Liver (tissue), 8 donors: ENCODE measurements at regions not wholly inside any gene's neighbourhood (a gene's known extent, or its start where the extent isn't known, plus 50 kb on each side); places are given as distances from the start of the nearest gene placed in this dataset.

Experiments
- DNase-seq: peaks from one replicate; pipeline ENCODE4 v3.0.0-alpha.2; 2017; ENCODE audit warnings: low spot score
- H3K27ac ChIP-seq, 2 donors: one replicate each; pipeline ENCODE4 v1.7.0; 2013; ENCODE audit warnings: inconsistent platforms in 2 of 2, low read length in 2 of 2, control low read depth in 1 of 2, low read depth in 1 of 2, mild to moderate bottlenecking in 1 of 2
- H3K27me3 ChIP-seq, 4 donors: one replicate each; pipeline versions ENCODE4 v1.6.1 to v1.7.0; 2013; ENCODE audit warnings: low read length in 3 of 4, inconsistent platforms in 1 of 4, mild to moderate bottlenecking in 1 of 4, moderate library complexity in 1 of 4; ENCODE audit not compliant: control insufficient read depth in 4 of 4, insufficient read depth in 4 of 4
- H3K36me3 ChIP-seq, 4 donors: one replicate each; pipeline versions ENCODE4 v1.6.1 to v1.7.0; 2013; ENCODE audit warnings: low read length in 3 of 4, mild to moderate bottlenecking in 3 of 4, low read depth in 1 of 4, moderate library complexity in 1 of 4; ENCODE audit not compliant: control insufficient read depth in 4 of 4, insufficient read depth in 3 of 4
- H3K4me1 ChIP-seq, 4 donors: one replicate each; pipeline versions ENCODE4 v1.6.1 to v1.7.0; 2013; ENCODE audit warnings: low read length in 3 of 4, mild to moderate bottlenecking in 3 of 4, moderate library complexity in 1 of 4; ENCODE audit not compliant: control insufficient read depth in 4 of 4, insufficient read depth in 4 of 4
- H3K4me3 ChIP-seq, 3 donors: one replicate each; pipeline versions ENCODE4 v1.6.1 to v1.7.0; 2013; ENCODE audit warnings: low read length in 3 of 3, control low read depth in 1 of 3, low read depth in 1 of 3, mild to moderate bottlenecking in 1 of 3
- H3K9ac ChIP-seq, 2 donors: one replicate each; pipeline ENCODE4 v1.7.0; 2013; ENCODE audit warnings: low read length in 2 of 2, mild to moderate bottlenecking in 2 of 2, moderate library complexity in 2 of 2, control low read depth in 1 of 2, low read depth in 1 of 2
- H3K9me3 ChIP-seq, 4 donors: one replicate each; pipeline versions ENCODE4 v1.6.1 to v1.7.0; 2013; ENCODE audit warnings: low read length in 3 of 4; ENCODE audit not compliant: control insufficient read depth in 4 of 4
- CTCF ChIP-seq: fragments of 150-350 bp; IDR thresholded peaks from 2 replicates; pipeline ENCODE4 v1.5.1; 2017; ENCODE audit warnings: improper control_type of control experiment, low read depth, low read length; ENCODE audit not compliant: missing input control
- FOXA1 ChIP-seq: IDR thresholded peaks from 2 replicates; pipeline ENCODE4 v1.6.1; 2016; ENCODE audit warnings: antibody characterized with exemption
- FOXA2 ChIP-seq: IDR thresholded peaks from 2 replicates; pipeline ENCODE4 v1.6.1; 2016; ENCODE audit warnings: antibody characterized with exemption
- GABPA ChIP-seq, 2 donors: IDR thresholded peaks in 1 of 2; conservative IDR thresholded peaks in 1 of 2; 2 replicates each; pipeline ENCODE4 v1.6.1; 2016; ENCODE audit warnings: antibody characterized with exemption in 2 of 2, mild to moderate bottlenecking in 1 of 2, moderate library complexity in 1 of 2
- HNF4A ChIP-seq, 2 donors: conservative IDR thresholded peaks; 2 replicates each; pipeline ENCODE4 v1.6.1; 2016; ENCODE audit warnings: antibody characterized with exemption in 2 of 2, mild to moderate bottlenecking in 2 of 2
- HNF4G ChIP-seq: IDR thresholded peaks from 2 replicates; pipeline ENCODE4 v1.6.1; 2016; ENCODE audit warnings: antibody characterized with exemption
- JUND ChIP-seq, 2 donors: IDR thresholded peaks; 2 replicates each; pipeline ENCODE4 v1.6.1; 2016; ENCODE audit warnings: antibody characterized with exemption in 2 of 2
- MAX ChIP-seq: IDR thresholded peaks from 2 replicates; pipeline ENCODE4 v1.6.1; 2016; ENCODE audit warnings: antibody characterized with exemption
- NR2F2 ChIP-seq: IDR thresholded peaks from 2 replicates; pipeline ENCODE4 v1.6.1; 2016; ENCODE audit warnings: antibody characterized with exemption
- RAD21 ChIP-seq, 2 donors: IDR thresholded peaks; 2 replicates each; pipeline ENCODE4 v1.6.1; 2016; ENCODE audit warnings: antibody characterized with exemption in 2 of 2, mild to moderate bottlenecking in 2 of 2
- REST ChIP-seq: IDR thresholded peaks from 2 replicates; pipeline ENCODE4 v1.6.1; 2016; ENCODE audit warnings: antibody characterized with exemption, mild to moderate bottlenecking
- SP1 ChIP-seq: IDR thresholded peaks from 2 replicates; pipeline ENCODE4 v1.6.1; 2018; ENCODE audit warnings: antibody characterized with exemption, mild to moderate bottlenecking
- TAF1 ChIP-seq: conservative IDR thresholded peaks from 2 replicates; pipeline ENCODE4 v1.6.1; 2016; ENCODE audit warnings: antibody characterized with exemption, mild to moderate bottlenecking
- YY1 ChIP-seq: IDR thresholded peaks from 2 replicates; pipeline ENCODE4 v1.6.1; 2016; ENCODE audit warnings: antibody characterized with exemption, mild to moderate bottlenecking
- ZBTB33 ChIP-seq: IDR thresholded peaks from 2 replicates; pipeline ENCODE4 v1.6.1; 2016; ENCODE audit warnings: antibody characterized with exemption
- WGBS: extraction: QIAGEN DNeasy Blood & Tissue Kit; methylation state at CpG from one replicate; pipeline ENCODE4 v1.1.7; 2013; 5-methylcytosine and 5-hydroxymethylcytosine counted together
- donor health status: healthy.
- donor health status: healthy.
- donor health status: healthy.
- donor health status: healthy.
- donor health status: healthy.

- no peak overlapping the region for H3K27ac ChIP-seq
- H3K9ac ChIP-seq = no peak overlapping the region
- TF ChIP-seq MAX (no peak), HNF4A (conservative IDR thresholded peaks at IDR 0.05) (no peak), RAD21 (IDR thresholded peaks at IDR 0.05) (no peak), FOXA2 (no peak), ZBTB33 (no peak), TAF1 (no peak), YY1 (no peak)
- no peaks in the 10 kb centered on the region for H3K36me3 ChIP-seq
- H3K4me3 ChIP-seq = no peak overlapping the region
- H3K27me3 ChIP-seq = no peaks in the 10 kb centered on the region
- H3K4me1 ChIP-seq = no peaks in the 10 kb centered on the region
- H3K9me3 ChIP-seq = no peaks in the 10 kb centered on the region
- 46% methylated on average over 4 of the region's 4 CpGs for WGBS
- DNase-seq = no peak
Observed at GRCh38 chr2:146874260-146874658, 970.6 kb upstream of the ACVR2A start.

- Histone ChIP-seq H3K27ac (no peak overlapping the region), H3K4me3 (no peak overlapping the region), H3K4me1 (no peaks in the 10 kb centered on the region), H3K9me3 (no peaks in the 10 kb centered on the region), H3K36me3 (no peaks in the 10 kb centered on the region), H3K27me3 (no peaks in the 10 kb centered on the region), H3K9ac (no peak overlapping the region)
- no peak for TF ChIP-seq SP1
- TF ChIP-seq YY1 = no peak
- TF ChIP-seq CTCF = no peak
- no peak for TF ChIP-seq HNF4A (conservative IDR thresholded peaks at IDR 0.05)
- no peak for DNase-seq
- 67% methylated on average over 3 of the region's 3 CpGs for WGBS
Observed at GRCh38 chr2:146873646-146874259, 971.1 kb upstream of the ACVR2A start.

- DNase-seq = no peak
- Histone ChIP-seq H3K36me3 (no peaks in the 10 kb centered on the region), H3K4me3 (no peak overlapping the region), H3K9me3 (no peaks in the 10 kb centered on the region), H3K27ac (no peak overlapping the region), H3K4me1 (no peaks in the 10 kb centered on the region), H3K9ac (no peak overlapping the region), H3K27me3 (no peaks in the 10 kb centered on the region)
- no peak for TF ChIP-seq NR2F2
- TF ChIP-seq GABPA (IDR thresholded peaks at IDR 0.05 in 1 of 2, conservative IDR thresholded peaks at IDR 0.05 in 1 of 2) = no peak
- no peak for TF ChIP-seq RAD21 (IDR thresholded peaks at IDR 0.05)
- TF ChIP-seq HNF4G = no peak
- TF ChIP-seq TAF1 = no peak
- no peak for TF ChIP-seq CTCF
- no peak for TF ChIP-seq JUND (IDR thresholded peaks at IDR 0.05)
- TF ChIP-seq REST = no peak
- no peak for TF ChIP-seq FOXA1
- WGBS = 56% methylated on average over 2 of the region's 2 CpGs
Observed at GRCh38 chr2:146873056-146873455, 971.8 kb upstream of the ACVR2A start.
